ENCODE measurements at regions not wholly inside any gene's neighbourhood (a gene's known extent, or its start where the extent isn't known, plus 50 kb on each side); places are given as distances from the start of the nearest gene placed in this dataset.

- TF ChIP-seq YY1 (IDR thresholded peaks at IDR 0.05; ENCODE audit: insufficient read depth, insufficient replicate concordance, low read depth, low read length) (no peak), HNRNPK (IDR thresholded peaks at IDR 0.05; ENCODE audit: low read depth, low read length, poor library complexity, severe bottlenecking) (no peak), ZNF746 (CRISPR knock-in tag; IDR thresholded peaks at IDR 0.05) (no peak), CTCF (CRISPR knock-in tag; IDR thresholded peaks at IDR 0.05) (no peak), ATF3 (CRISPR knock-in tag; IDR thresholded peaks at IDR 0.05) (no peak)
These were observed 160.7 kb upstream of the ZNF608 start for GRCh38 chr5:124907098-124907644.

Measured in HepG2 (cell line).